ENCODE measurements at regions not wholly inside any gene's neighbourhood (a gene's known extent, or its start where the extent isn't known, plus 50 kb on each side); places are given as distances from the start of the nearest gene placed in this dataset.

- Histone ChIP-seq H3K27me3 (replicated peaks; ENCODE audit: insufficient read depth, low read depth, low read length, poor library complexity) (no peaks in the 10 kb centered on the region), H3K4me3 (ENCODE audit: low read depth, low read length, poor library complexity, severe bottlenecking) (no peak overlapping the region), H3K4me1 (ENCODE audit: insufficient read depth, low read length, poor library complexity, severe bottlenecking) (peaks cover 7% of the 10 kb centered on the region), H3K9me3 (ENCODE audit: low read depth, low read length, poor library complexity, severe bottlenecking) (no peaks in the 10 kb centered on the region), H3K27ac (ENCODE audit: low read depth, low read length, poor library complexity, severe bottlenecking) (no peak overlapping the region), H3K36me3 (ENCODE audit: insufficient read depth, low read length, poor library complexity, severe bottlenecking) (no peaks in the 10 kb centered on the region)
- ChIA-PET POLR2A (ENCODE audit: low non-redundant PET) (no interaction called here), CTCF (no interaction called here)
- no TSS peak for BruUV-seq (replicated peaks)
- DNase-seq (ENCODE audit: low spot score), result no peak
- TF ChIP-seq EZH2 (IDR thresholded peaks at IDR 0.05; ENCODE audit: borderline replicate concordance, low read depth, low read length, poor library complexity, severe bottlenecking) (no peak), CTCF (conservative IDR thresholded peaks at IDR 0.05; ENCODE audit: low read depth, low read length) (no peak)
- intact Hi-C loops (cut with micrococcal nuclease; ENCODE audit: unreplicated experiment), result no loop called here
Measured at GRCh38 chr16:86959729-86960128, 357.5 kb downstream of the C16orf95 start.

- BruUV-seq (replicated peaks), result no TSS peak
- H3K9me3 ChIP-seq (ENCODE audit: low read depth, low read length, poor library complexity, severe bottlenecking), result no peaks in the 10 kb centered on the region
- POLR2A ChIA-PET (ENCODE audit: low non-redundant PET), result no interaction called here
- DNase-seq (ENCODE audit: low spot score), result no peak
- no peak overlapping the region for H3K4me3 ChIP-seq (ENCODE audit: low read depth, low read length, poor library complexity, severe bottlenecking)
- H3K27me3 ChIP-seq (replicated peaks; ENCODE audit: insufficient read depth, low read depth, low read length, poor library complexity), result no peaks in the 10 kb centered on the region
- H3K36me3 ChIP-seq (ENCODE audit: insufficient read depth, low read length, poor library complexity, severe bottlenecking), result no peaks in the 10 kb centered on the region
- no peak overlapping the region for H3K27ac ChIP-seq (ENCODE audit: low read depth, low read length, poor library complexity, severe bottlenecking)
- H3K4me1 ChIP-seq (ENCODE audit: insufficient read depth, low read length, poor library complexity, severe bottlenecking), result peaks cover 7% of the 10 kb centered on the region
- no peak for TF ChIP-seq CTCF (conservative IDR thresholded peaks at IDR 0.05; ENCODE audit: low read depth, low read length)
- no peak for TF ChIP-seq EZH2 (IDR thresholded peaks at IDR 0.05; ENCODE audit: borderline replicate concordance, low read depth, low read length, poor library complexity, severe bottlenecking)
- intact Hi-C loops (cut with micrococcal nuclease; ENCODE audit: unreplicated experiment), result no loop called here
- CTCF ChIA-PET, result no interaction called here
Measured at GRCh38 chr16:86960266-86960665, 356.9 kb downstream of the C16orf95 start.

GRCh38 chr16:86961171-86961601, 356.0 kb downstream of the C16orf95 start:
- Histone ChIP-seq H3K36me3 (ENCODE audit: insufficient read depth, low read length, poor library complexity, severe bottlenecking) (no peaks in the 10 kb centered on the region), H3K4me3 (ENCODE audit: low read depth, low read length, poor library complexity, severe bottlenecking) (no peak overlapping the region), H3K4me1 (ENCODE audit: insufficient read depth, low read length, poor library complexity, severe bottlenecking) (peaks cover 7% of the 10 kb centered on the region), H3K27ac (ENCODE audit: low read depth, low read length, poor library complexity, severe bottlenecking) (no peak overlapping the region), H3K27me3 (replicated peaks; ENCODE audit: insufficient read depth, low read depth, low read length, poor library complexity) (no peaks in the 10 kb centered on the region), H3K9me3 (ENCODE audit: low read depth, low read length, poor library complexity, severe bottlenecking) (no peaks in the 10 kb centered on the region)
- TF ChIP-seq EZH2 (IDR thresholded peaks at IDR 0.05; ENCODE audit: borderline replicate concordance, low read depth, low read length, poor library complexity, severe bottlenecking), result no peak
- no peak for TF ChIP-seq CTCF (conservative IDR thresholded peaks at IDR 0.05; ENCODE audit: low read depth, low read length)
- POLR2A ChIA-PET (ENCODE audit: low non-redundant PET), result no interaction called here
- intact Hi-C loops (cut with micrococcal nuclease; ENCODE audit: unreplicated experiment), result no loop called here
- no peak for DNase-seq (ENCODE audit: low spot score)
- CTCF ChIA-PET, result no interaction called here
- BruUV-seq (replicated peaks), result no TSS peak
